ENCODE measurements at regions not wholly inside any gene's neighbourhood (a gene's known extent, or its start where the extent isn't known, plus 50 kb on each side); places are given as distances from the start of the nearest gene placed in this dataset.

- H3K4me1 Mint-ChIP-seq (ENCODE audit: low read depth), result no peaks in the 10 kb centered on the region
- H3K27ac Mint-ChIP-seq, result no peak overlapping the region
- H3K27me3 Mint-ChIP-seq (ENCODE audit: insufficient read depth), result peaks cover 5% of the 10 kb centered on the region
- no peak overlapping the region for H3K4me3 Mint-ChIP-seq
- H3K36me3 Mint-ChIP-seq (ENCODE audit: low read depth), result peaks cover 11% of the 10 kb centered on the region; the same call in 1 of the 2 replicates
- H3K9me3 Mint-ChIP-seq, result peaks cover 70% of the 10 kb centered on the region
- no peak for TF ChIP-seq CTCF (IDR thresholded peaks at IDR 0.05)
- no peak for DNase-seq
Observed at GRCh38 chr22:47718337-47718736, 955.9 kb downstream of the TBC1D22A start.

GRCh38 chr22:47716890-47717615 is 954.6 kb downstream of the TBC1D22A start:
- no peaks in the 10 kb centered on the region for H3K4me1 Mint-ChIP-seq (ENCODE audit: low read depth)
- no peak overlapping the region for H3K4me3 Mint-ChIP-seq
- H3K27me3 Mint-ChIP-seq (ENCODE audit: insufficient read depth), result peaks cover 5% of the 10 kb centered on the region
- TF ChIP-seq CTCF (IDR thresholded peaks at IDR 0.05), result no peak
- H3K36me3 Mint-ChIP-seq (ENCODE audit: low read depth), result peaks cover 11% of the 10 kb centered on the region; the same call in 1 of the 2 replicates
- DNase-seq, result no peak
- peaks cover 72% of the 10 kb centered on the region for H3K9me3 Mint-ChIP-seq
- no peak overlapping the region for H3K27ac Mint-ChIP-seq

- DNase-seq, result no peak
- no peak for TF ChIP-seq CTCF (IDR thresholded peaks at IDR 0.05)
- Mint-ChIP-seq H3K27me3 (ENCODE audit: insufficient read depth) (peaks cover 5% of the 10 kb centered on the region), H3K27ac (no peak overlapping the region), H3K36me3 (ENCODE audit: low read depth) (peaks cover 7% of the 10 kb centered on the region; the same call in 1 of the 2 replicates), H3K4me1 (ENCODE audit: low read depth) (no peaks in the 10 kb centered on the region), H3K9me3 (peaks cover 66% of the 10 kb centered on the region), H3K4me3 (no peak overlapping the region)
Observed at GRCh38 chr22:47715866-47716578, 953.6 kb downstream of the TBC1D22A start.

GRCh38 chr22:47713941-47714340 is 951.5 kb downstream of the TBC1D22A start:
- TF ChIP-seq CTCF (IDR thresholded peaks at IDR 0.05), result no peak
- no peak overlapping the region for H3K4me3 Mint-ChIP-seq
- no peak for DNase-seq
- no peak overlapping the region for H3K27ac Mint-ChIP-seq
- peaks cover 5% of the 10 kb centered on the region for H3K27me3 Mint-ChIP-seq (ENCODE audit: insufficient read depth)
- H3K36me3 Mint-ChIP-seq (ENCODE audit: low read depth), result peaks cover 7% of the 10 kb centered on the region; the same call in 1 of the 2 replicates
- no peaks in the 10 kb centered on the region for H3K4me1 Mint-ChIP-seq (ENCODE audit: low read depth)
- peaks cover 54% of the 10 kb centered on the region for H3K9me3 Mint-ChIP-seq

- DNase-seq, result no peak
- Mint-ChIP-seq H3K36me3 (ENCODE audit: low read depth) (peaks cover 10% of the 10 kb centered on the region), H3K27ac (no peak overlapping the region), H3K4me1 (ENCODE audit: low read depth) (no peaks in the 10 kb centered on the region), H3K9me3 (peaks cover 41% of the 10 kb centered on the region), H3K4me3 (no peak overlapping the region), H3K27me3 (ENCODE audit: insufficient read depth) (peaks cover 1% of the 10 kb centered on the region; the same call in 1 of the 2 replicates)
- TF ChIP-seq CTCF (IDR thresholded peaks at IDR 0.05), result no peak
Observed at GRCh38 chr22:47710135-47710534, 947.7 kb downstream of the TBC1D22A start.
